Stimulated activated CD4-positive, alpha-beta T cell treated with anti-CD3 and anti-CD28 coated beads, Interleukin-1b, Interleukin-23, amount 100 ng/mL, for 4 hours (primary cell): ENCODE measurements at regions not wholly inside any gene's neighbourhood (a gene's known extent, or its start where the extent isn't known, plus 50 kb on each side); places are given as distances from the start of the nearest gene placed in this dataset.

ENCODE experiments used
- DNase-seq, 2 donors: peaks; one replicate each; pipeline ENCODE4 v3.0.0-alpha.2; 2020; ENCODE audit warnings: low read depth in 2 of 2

- DNase-seq, result no peak
Observed at GRCh38 chr3:56899078-56899477, 97.3 kb upstream of the ARHGEF3 start.

DNA sequence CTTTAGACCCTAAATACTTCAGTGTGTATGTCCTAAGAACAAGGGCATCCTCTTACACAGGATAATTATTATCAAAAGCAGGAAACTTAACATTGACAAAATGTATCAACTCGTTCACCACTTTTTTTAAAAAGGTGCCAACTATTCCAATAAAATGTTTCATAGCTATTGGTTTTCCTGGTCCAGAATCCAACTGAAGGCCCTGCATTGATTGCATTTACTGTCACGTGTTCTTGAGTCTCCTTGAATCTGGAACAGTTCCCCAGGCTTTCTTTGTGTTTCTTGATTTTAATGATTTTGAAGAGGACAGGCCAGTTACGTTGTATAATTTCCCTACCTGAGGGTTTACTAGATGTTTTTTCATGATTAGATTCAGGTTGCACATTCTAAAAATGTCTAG lies 94.6 kb upstream of the ARHGEF3 start:
- DNase-seq, result no peak

- no peak for DNase-seq
Observed at GRCh38 chr3:56894881-56895431, 93.2 kb upstream of the ARHGEF3 start.

DNA sequence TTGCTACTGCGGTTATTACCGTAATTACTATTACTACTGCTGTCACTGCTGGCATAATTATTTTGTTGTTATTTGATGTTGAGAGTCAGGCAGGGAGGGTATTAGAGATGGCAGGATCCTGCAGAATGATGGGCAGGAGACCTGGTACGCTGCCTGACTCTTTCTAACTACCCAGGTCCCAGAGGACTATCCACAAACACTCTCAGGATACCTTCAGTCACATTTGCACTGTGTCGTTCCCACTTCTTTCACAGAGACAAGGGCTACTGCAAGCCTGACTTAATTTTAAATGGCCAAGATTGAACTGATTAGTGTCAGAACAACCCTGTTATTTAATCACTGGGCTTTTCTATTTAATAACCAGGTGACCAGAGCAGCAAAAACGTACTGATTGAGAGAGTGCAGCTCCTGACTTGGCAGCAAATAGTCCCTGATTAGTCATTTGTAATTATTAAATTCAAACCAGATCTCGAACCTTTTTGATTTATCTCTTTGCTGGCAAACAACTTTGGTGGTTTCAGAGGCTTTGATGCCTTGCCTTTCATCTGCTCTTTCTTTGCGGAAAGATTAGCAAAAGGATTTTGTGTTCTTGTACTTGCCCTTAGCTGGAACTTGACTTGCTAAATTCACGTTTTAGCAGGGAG lies 88.8 kb upstream of the ARHGEF3 start:
- no peak for DNase-seq

GRCh38 chr3:56889131-56889530 lies 87.4 kb upstream of the ARHGEF3 start:
- DNase-seq, result no peak

- DNase-seq, result no peak
Observed at GRCh38 chr3:56887402-56888025, 85.8 kb upstream of the ARHGEF3 start.

DNA sequence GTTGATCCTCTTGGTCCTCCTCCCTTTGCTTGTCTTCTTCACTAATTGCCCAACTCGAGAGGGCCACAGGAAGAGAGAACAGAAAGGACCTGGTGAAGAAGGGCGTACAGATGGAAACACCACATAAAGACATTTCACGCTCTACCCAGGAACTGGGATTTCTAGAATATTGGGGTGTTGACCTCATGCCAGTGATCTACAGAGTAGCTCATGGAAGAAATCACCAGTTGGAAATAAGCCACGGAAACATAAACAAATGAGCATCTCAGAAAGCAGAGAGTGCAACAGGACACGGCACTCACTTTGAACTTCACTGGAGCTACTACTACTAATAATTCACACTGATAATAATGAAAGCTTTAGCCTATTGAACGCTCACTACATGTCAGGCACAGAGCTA lies 84.6 kb upstream of the ARHGEF3 start:
- DNase-seq, result no peak

- DNase-seq, result no peak
Observed at GRCh38 chr3:56885879-56886278, 84.1 kb upstream of the ARHGEF3 start.

DNA sequence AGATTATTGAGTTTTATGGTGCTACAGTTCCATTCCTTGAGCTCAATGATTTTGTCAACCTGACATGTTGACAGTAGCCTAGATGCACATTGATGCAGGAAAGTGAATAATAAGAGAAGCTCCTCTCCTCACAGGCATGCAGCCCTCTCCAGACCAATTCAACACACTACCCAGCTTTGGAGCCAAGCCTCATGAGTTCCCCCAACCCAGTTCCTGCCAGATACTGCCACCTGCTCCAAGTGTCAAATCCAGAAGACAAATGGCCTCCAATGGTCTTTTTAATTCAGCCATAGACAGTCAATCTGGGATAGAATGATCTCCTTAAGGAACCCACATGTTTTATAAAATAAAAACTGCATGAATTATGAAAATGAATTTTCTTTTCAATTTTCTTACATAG lies 83.7 kb upstream of the ARHGEF3 start:
- no peak for DNase-seq

GRCh38 chr3:56884387-56884786 lies 82.6 kb upstream of the ARHGEF3 start:
- DNase-seq, result no peak

- DNase-seq, result no peak
Observed at GRCh38 chr3:56883828-56884227, 82.1 kb upstream of the ARHGEF3 start.

GRCh38 chr3:56882896-56883295 lies 81.1 kb upstream of the ARHGEF3 start:
- DNase-seq, result no peak

DNA sequence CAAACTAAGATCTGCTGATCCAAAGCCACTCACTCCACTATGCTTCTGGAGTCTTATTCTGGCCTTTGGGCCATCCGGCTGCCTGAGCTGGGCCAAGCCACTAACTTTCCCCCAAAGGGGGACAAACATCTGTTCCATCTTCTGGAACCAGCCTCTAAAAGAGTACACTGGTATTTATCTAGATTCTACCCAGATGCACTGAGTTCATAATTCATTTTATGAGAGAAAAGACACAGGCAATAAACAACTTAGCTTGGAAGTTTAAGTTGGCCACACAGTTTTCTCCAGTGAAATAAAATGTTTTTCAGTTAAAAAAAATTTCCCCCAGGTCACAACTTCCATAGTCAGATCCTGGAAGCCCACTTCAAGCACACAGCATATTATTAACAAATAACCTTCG lies 80.1 kb upstream of the ARHGEF3 start:
- DNase-seq, result no peak

GRCh38 chr3:56880720-56881575 lies 79.2 kb upstream of the ARHGEF3 start:
- no peak for DNase-seq

- no peak for DNase-seq
Observed at GRCh38 chr3:56879436-56880215, 77.9 kb upstream of the ARHGEF3 start.

DNA sequence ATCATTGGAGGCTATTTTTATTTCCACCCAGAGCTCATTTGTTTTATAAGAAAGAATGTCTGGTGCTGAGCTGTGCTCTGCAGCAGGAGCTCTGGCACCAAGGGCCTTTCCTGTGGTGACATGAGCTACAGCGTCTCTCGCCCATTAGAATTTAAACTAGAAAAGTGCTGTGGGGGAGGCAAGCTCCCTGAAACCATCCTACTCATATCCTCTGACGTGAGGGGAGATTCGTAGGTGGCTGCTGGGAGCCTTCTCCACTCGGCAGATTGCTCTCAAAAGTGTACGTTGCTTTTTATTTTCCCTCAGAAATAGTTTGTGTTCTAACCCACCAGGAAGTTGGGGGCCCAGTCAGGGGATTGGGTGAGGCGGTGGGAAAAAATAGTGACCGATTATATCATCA lies 76.3 kb upstream of the ARHGEF3 start:
- peak; percentile 29 to 47 for DNase-seq

GRCh38 chr3:56876916-56877315 lies 75.2 kb upstream of the ARHGEF3 start:
- DNase-seq, result no peak

DNA sequence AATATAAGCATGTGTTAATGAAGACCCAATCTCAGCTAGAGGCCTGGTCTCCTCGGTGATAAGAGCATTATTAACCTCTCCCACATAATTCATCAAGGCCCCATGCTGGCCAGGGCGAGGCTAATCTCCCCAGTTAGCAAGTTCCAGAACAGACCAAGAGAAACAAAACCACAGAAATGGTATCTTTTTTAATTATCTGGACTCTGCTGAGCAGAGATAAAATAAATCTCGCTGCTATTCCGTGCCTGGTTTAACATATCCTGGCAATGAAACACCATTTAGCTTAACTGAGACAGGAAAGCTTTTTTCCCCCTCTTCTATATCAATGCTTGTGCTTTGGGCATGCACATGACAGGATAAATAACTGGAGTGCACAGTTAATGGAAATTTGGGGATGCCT lies 72.5 kb upstream of the ARHGEF3 start:
- DNase-seq, result no peak

GRCh38 chr3:56870436-56870835 lies 68.7 kb upstream of the ARHGEF3 start:
- no peak for DNase-seq

DNA sequence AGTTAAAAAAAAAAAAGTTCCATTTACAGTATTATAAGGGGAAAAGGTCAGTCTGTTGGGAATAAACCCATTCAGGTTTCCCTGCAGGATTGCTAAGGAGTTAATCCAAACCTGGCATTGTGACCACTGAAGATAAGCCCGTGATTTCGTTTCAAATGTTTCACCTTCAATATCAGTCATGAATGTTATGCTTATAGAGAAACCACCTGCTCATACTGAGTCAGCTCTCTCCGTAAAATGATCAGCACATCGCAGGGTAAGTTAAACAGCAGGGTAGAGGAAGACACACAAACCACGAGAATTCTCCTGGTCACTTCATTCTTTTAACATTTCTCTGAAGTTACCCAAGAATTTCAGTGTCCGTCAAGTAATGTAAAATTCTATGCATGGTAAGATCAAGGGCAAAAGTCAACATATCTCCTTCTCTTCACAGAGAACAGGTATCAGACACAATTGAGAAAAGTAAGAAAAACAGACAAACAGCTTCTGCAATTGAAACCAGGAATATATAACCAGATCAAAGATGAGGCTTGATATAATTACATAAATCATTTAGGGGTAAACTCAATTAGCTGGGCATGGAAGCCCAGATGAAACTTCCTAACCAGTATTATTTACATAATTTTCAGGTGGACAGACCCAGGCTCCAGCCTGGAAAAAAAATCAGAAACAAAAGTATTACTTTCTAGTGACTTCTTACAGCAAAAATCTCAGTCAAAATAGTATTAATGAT lies 67.6 kb upstream of the ARHGEF3 start:
- no peak for DNase-seq

DNA sequence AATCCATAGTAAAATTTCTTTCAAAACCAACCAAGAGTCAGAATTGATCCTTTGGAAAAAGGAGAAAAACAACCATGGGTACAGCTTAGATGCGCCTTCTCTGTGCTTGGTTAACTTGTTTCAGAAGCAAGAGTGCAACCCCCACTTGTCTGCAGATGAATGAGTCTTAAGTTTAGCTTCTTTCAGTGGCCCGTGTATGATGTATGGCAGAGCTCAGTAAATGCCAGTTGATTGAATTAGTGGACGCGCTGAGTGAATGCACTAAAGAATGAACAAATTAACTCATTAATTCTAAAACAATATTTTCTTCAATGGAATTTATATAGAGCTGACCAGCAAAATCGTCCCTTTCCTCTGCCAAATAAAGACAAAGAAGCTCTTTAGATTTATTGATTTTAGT lies 67.0 kb upstream of the ARHGEF3 start:
- DNase-seq, result no peak
